ENCODE measurements at regions not wholly inside any gene's neighbourhood (a gene's known extent, or its start where the extent isn't known, plus 50 kb on each side); places are given as distances from the start of the nearest gene placed in this dataset.

GRCh38 chr16:6032438-6032837, 934.8 kb upstream of the EEF2KMT start:
- TF ChIP-seq CTCF (IDR thresholded peaks at IDR 0.05; ENCODE audit: insufficient read depth, low read length, poor library complexity, severe bottlenecking) (no peak), EZH2phosphoT487 (conservative IDR thresholded peaks at IDR 0.05; ENCODE audit: low read length) (no peak)

Data from SU-DHL-6 (cell line).